PC-3 (cell line): ENCODE measurements at regions not wholly inside any gene's neighbourhood (a gene's known extent, or its start where the extent isn't known, plus 50 kb on each side); places are given as distances from the start of the nearest gene placed in this dataset.

Experiments used
- ATAC-seq: fragments of 200-7000 bp; cut with Tn5 transposase; 2 replicates; pipeline ENCODE4 v1.9.1; 2020; ENCODE audit warnings: mild to moderate bottlenecking, moderate library complexity
- BruUV-seq: library from RNA; stranded (reverse); fragments of 400-500 nt; replicated peaks from 2 replicates; lab custom pipeline; 2021; lab: Mats Ljungman, UMichigan
- CTCF ChIA-PET: fragments of 300-600 bp; sonication (Branson Sonifier 250); formaldehyde crosslinking; loops from one replicate; lab custom pipeline; 2022; ENCODE audit warnings: antibody characterized with exemption; lab: Charles Lee
- POLR2A ChIA-PET: fragments of 300-600 bp; sonication (Branson Sonifier 250); formaldehyde crosslinking; loops from one replicate; lab custom pipeline; 2022; ENCODE audit warnings: antibody characterized with exemption; ENCODE audit not compliant: unreplicated experiment; lab: Charles Lee
- DNase-seq: peaks from one replicate; pipeline ENCODE4 v3.0.0-alpha.2; 2015
- H2AFZ ChIP-seq: fragments of 300-600 bp; sonication (generic); 2 replicates; pipeline ENCODE4 v1.6.0; 2016; ENCODE audit warnings: antibody characterized with exemption, low read length
- H3F3A ChIP-seq: fragments of 300-600 bp; sonication (generic); one replicate; pipeline ENCODE4 v1.6.0; 2017; ENCODE audit warnings: antibody characterized with exemption, low read length, control low read depth, mild to moderate bottlenecking; ENCODE audit not compliant: unreplicated experiment
- H3K27ac ChIP-seq: fragments of 300-600 bp; sonication (generic); 2 replicates; pipeline ENCODE4 v1.5.1; 2016; ENCODE audit warnings: mild to moderate bottlenecking, low read length
- H3K27me3 ChIP-seq: fragments of 300-600 bp; sonication (generic); 2 replicates; pipeline ENCODE4 v1.6.1; 2016; ENCODE audit warnings: low read length, mixed read lengths
- H3K36me3 ChIP-seq: fragments of 300-600 bp; sonication (generic); 2 replicates; pipeline ENCODE4 v1.6.1; 2016; ENCODE audit warnings: low read depth, mixed run types, low read length, mixed read lengths
- H3K4me1 ChIP-seq: fragments of 300-600 bp; sonication (generic); 2 replicates; pipeline ENCODE4 v1.5.1; 2016; ENCODE audit warnings: low read length; ENCODE audit not compliant: insufficient read depth
- H3K4me2 ChIP-seq: fragments of 300-600 bp; sonication (generic); 2 replicates; pipeline ENCODE4 v1.6.0; 2016; ENCODE audit warnings: low read length
- H3K4me3 ChIP-seq: fragments of 300-600 bp; sonication (generic); 2 replicates; pipeline ENCODE4 v1.5.1; 2016; ENCODE audit warnings: mild to moderate bottlenecking, low read length, mixed read lengths
- H3K79me2 ChIP-seq: fragments of 300-600 bp; sonication (generic); 2 replicates; pipeline ENCODE4 v1.6.1; 2017; ENCODE audit warnings: low read length, mixed read lengths
- H3K9ac ChIP-seq: fragments of 300-600 bp; sonication (generic); 2 replicates; pipeline ENCODE4 v1.6.0; 2016; ENCODE audit warnings: mild to moderate bottlenecking, low read length
- H3K9me2 ChIP-seq: fragments of 300-600 bp; sonication (generic); replicated peaks from 2 replicates; pipeline ENCODE4 v1.6.1; 2016; ENCODE audit warnings: mixed run types, low read length, mixed read lengths
- H3K9me3 ChIP-seq: fragments of 300-600 bp; sonication (generic); 2 replicates; pipeline ENCODE4 v1.6.1; 2016; ENCODE audit warnings: low read length, mixed read lengths
- H4K20me1 ChIP-seq: fragments of 300-600 bp; sonication (generic); 2 replicates; pipeline ENCODE4 v1.6.1; 2016; ENCODE audit warnings: low read length, mixed read lengths
- CTCF ChIP-seq: fragments of 300-600 bp; sonication (generic); conservative IDR thresholded peaks from 2 replicates; pipeline ENCODE4 v1.5.1; 2017; ENCODE audit warnings: antibody characterized with exemption, low read depth, mild to moderate bottlenecking, low read length
- EZH2 ChIP-seq: fragments of 300-600 bp; sonication (generic); IDR thresholded peaks from one replicate; pipeline ENCODE4 v1.6.1; 2017; ENCODE audit warnings: antibody characterized with exemption, mild to moderate bottlenecking, low read length; ENCODE audit not compliant: unreplicated experiment
- EZH2phosphoT487 ChIP-seq: fragments of 300-600 bp; sonication (generic); IDR thresholded peaks from 2 replicates; pipeline ENCODE4 v1.6.1; 2018; ENCODE audit warnings: mild to moderate bottlenecking, antibody characterized with exemption, low read length, borderline replicate concordance
- intact Hi-C: fragments of 100-400 bp; cut with micrococcal nuclease; formaldehyde crosslinking; loops from 2 replicates; pipeline ENCODE4 v1.9.0; 2023

- H3K79me2 ChIP-seq: no peaks in the 10 kb centered on the region
- ATAC-seq: no peak
- no peaks in the 10 kb centered on the region for H3K9me2 ChIP-seq
- ChIA-PET CTCF (no interaction called here), POLR2A (no interaction called here)
- H3F3A ChIP-seq: no peaks in the 10 kb centered on the region
- no peak overlapping the region for H2AFZ ChIP-seq
- intact Hi-C loops: no loop called here
- H4K20me1 ChIP-seq: no peaks in the 10 kb centered on the region
- no peak overlapping the region for H3K27ac ChIP-seq
- H3K9ac ChIP-seq: no peak overlapping the region
- H3K27me3 ChIP-seq: peaks cover 31% of the 10 kb centered on the region
- H3K9me3 ChIP-seq: no peaks in the 10 kb centered on the region
- TF ChIP-seq EZH2phosphoT487 (no peak), CTCF (no peak), EZH2 (no peak)
- no peak overlapping the region for H3K4me2 ChIP-seq
- H3K4me1 ChIP-seq: no peaks in the 10 kb centered on the region
- no peak for DNase-seq
- BruUV-seq: no TSS peak
- no peaks in the 10 kb centered on the region for H3K36me3 ChIP-seq
- no peak overlapping the region for H3K4me3 ChIP-seq
Observed at GRCh38 chr7:155975490-155975889, 163.2 kb upstream of the SHH start.

- H3K9ac ChIP-seq: no peak overlapping the region
- peaks cover 19% of the 10 kb centered on the region for H3K27me3 ChIP-seq
- H3K4me1 ChIP-seq: no peaks in the 10 kb centered on the region
- ATAC-seq (no peak), DNase-seq (no peak)
- no peak overlapping the region for H3K4me2 ChIP-seq
- no peaks in the 10 kb centered on the region for H3K9me2 ChIP-seq
- ChIA-PET POLR2A (no interaction called here), CTCF (no interaction called here)
- no peaks in the 10 kb centered on the region for H3K79me2 ChIP-seq
- H4K20me1 ChIP-seq: no peaks in the 10 kb centered on the region
- TF ChIP-seq CTCF (no peak), EZH2 (no peak), EZH2phosphoT487 (no peak)
- BruUV-seq: no TSS peak
- H3F3A ChIP-seq: no peaks in the 10 kb centered on the region
- no peak overlapping the region for H3K27ac ChIP-seq
- H2AFZ ChIP-seq: no peak overlapping the region
- H3K9me3 ChIP-seq: no peaks in the 10 kb centered on the region
- H3K36me3 ChIP-seq: no peaks in the 10 kb centered on the region
- intact Hi-C loops: no loop called here
- H3K4me3 ChIP-seq: no peak overlapping the region
Observed at GRCh38 chr7:155974186-155974897, 162.1 kb upstream of the SHH start.

GRCh38 chr7:155973451-155973997 is 161.3 kb upstream of the SHH start:
- Histone ChIP-seq H2AFZ (no peak overlapping the region), H3K79me2 (no peaks in the 10 kb centered on the region), H3K4me2 (no peak overlapping the region), H3K27me3 (peaks cover 11% of the 10 kb centered on the region), H3K9me3 (no peaks in the 10 kb centered on the region), H3K4me1 (no peaks in the 10 kb centered on the region), H3K4me3 (no peak overlapping the region), H3K9me2 (no peaks in the 10 kb centered on the region), H3K9ac (no peak overlapping the region), H4K20me1 (no peaks in the 10 kb centered on the region), H3K36me3 (no peaks in the 10 kb centered on the region), H3F3A (no peaks in the 10 kb centered on the region), H3K27ac (no peak overlapping the region)
- POLR2A ChIA-PET: no interaction called here
- DNase-seq: no peak
- TF ChIP-seq EZH2: no peak
- TF ChIP-seq EZH2phosphoT487: no peak
- TF ChIP-seq CTCF: no peak
- intact Hi-C loops: no loop called here
- no TSS peak for BruUV-seq
- CTCF ChIA-PET: no interaction called here
- no peak for ATAC-seq
